PC-9 (cell line): ENCODE measurements at regions not wholly inside any gene's neighbourhood (a gene's known extent, or its start where the extent isn't known, plus 50 kb on each side); places are given as distances from the start of the nearest gene placed in this dataset.

Source experiments
- EZH2 ChIP-seq: fragments of 200-600 bp; sonication (generic); IDR thresholded peaks from 2 replicates; pipeline ENCODE4 v1.8.0; 2017; ENCODE audit warnings: antibody characterized with exemption, low read depth
- TF ChIP-seq, protein P1 (sequence below): fragments of 200-600 bp; sonication (generic); conservative IDR thresholded peaks from 2 replicates; pipeline ENCODE4 v1.6.1; 2017; ENCODE audit warnings: mixed run types, antibody characterized with exemption, mild to moderate bottlenecking, moderate library complexity

DNA sequence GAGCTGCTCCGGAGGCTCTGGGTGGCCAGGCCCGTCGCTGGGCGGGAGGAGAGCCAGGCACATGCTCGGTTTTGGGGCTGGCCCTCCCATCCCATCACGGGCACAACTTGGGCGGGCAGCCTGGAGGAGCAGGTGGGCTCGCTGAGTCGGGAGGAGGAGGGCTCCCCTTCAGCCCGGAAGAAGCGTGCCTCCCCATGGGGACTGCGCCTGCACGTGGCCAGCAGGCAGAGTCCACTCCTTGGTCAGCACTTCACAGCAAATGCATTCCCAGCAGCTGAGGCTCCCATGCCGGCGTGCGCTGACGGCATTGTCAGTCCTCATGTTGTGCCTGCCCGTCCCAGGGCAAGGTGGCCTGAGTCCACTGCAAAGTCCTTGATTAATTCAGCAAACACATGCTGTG lies 1281.7 kb downstream of the BRD1 start:
- TF ChIP-seq, protein P1, sequence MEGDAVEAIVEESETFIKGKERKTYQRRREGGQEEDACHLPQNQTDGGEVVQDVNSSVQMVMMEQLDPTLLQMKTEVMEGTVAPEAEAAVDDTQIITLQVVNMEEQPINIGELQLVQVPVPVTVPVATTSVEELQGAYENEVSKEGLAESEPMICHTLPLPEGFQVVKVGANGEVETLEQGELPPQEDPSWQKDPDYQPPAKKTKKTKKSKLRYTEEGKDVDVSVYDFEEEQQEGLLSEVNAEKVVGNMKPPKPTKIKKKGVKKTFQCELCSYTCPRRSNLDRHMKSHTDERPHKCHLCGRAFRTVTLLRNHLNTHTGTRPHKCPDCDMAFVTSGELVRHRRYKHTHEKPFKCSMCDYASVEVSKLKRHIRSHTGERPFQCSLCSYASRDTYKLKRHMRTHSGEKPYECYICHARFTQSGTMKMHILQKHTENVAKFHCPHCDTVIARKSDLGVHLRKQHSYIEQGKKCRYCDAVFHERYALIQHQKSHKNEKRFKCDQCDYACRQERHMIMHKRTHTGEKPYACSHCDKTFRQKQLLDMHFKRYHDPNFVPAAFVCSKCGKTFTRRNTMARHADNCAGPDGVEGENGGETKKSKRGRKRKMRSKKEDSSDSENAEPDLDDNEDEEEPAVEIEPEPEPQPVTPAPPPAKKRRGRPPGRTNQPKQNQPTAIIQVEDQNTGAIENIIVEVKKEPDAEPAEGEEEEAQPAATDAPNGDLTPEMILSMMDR, result no peak
- no peak for TF ChIP-seq EZH2
